ENCODE measurements at regions not wholly inside any gene's neighbourhood (a gene's known extent, or its start where the extent isn't known, plus 50 kb on each side); places are given as distances from the start of the nearest gene placed in this dataset.
"Not testable (repeated sequence)": the region's sequence is repeated elsewhere in the genome, so short reads cannot be mapped to it uniquely, and the experiment has no call there.

- no peak for DNase-seq (ENCODE audit: low read depth)
- H3K4me3 ChIP-seq (ENCODE audit: low read depth, low read length): no peak overlapping the region
- no peak for TF ChIP-seq CTCF (IDR thresholded peaks at IDR 0.05; ENCODE audit: insufficient read depth, low read depth, low read length)
These were observed 246.0 kb downstream of the KBTBD8 start for GRCh38 chr3:67244130-67244529.

- no peak overlapping the region for H3K4me3 ChIP-seq (ENCODE audit: low read depth, low read length)
- TF ChIP-seq CTCF (IDR thresholded peaks at IDR 0.05; ENCODE audit: insufficient read depth, low read depth, low read length): no peak
- DNase-seq (ENCODE audit: low read depth): no peak
These were observed 247.4 kb downstream of the KBTBD8 start for GRCh38 chr3:67245545-67245944.

GRCh38 chr3:67248726-67249125, 250.6 kb downstream of the KBTBD8 start:
- no peak overlapping the region for H3K4me3 ChIP-seq (ENCODE audit: low read depth, low read length)
- no peak for DNase-seq (ENCODE audit: low read depth)
- TF ChIP-seq CTCF (IDR thresholded peaks at IDR 0.05; ENCODE audit: insufficient read depth, low read depth, low read length): no peak

- not testable (repeated sequence) for H3K4me3 ChIP-seq (ENCODE audit: low read depth, low read length); DNase-seq (ENCODE audit: low read depth)
These were observed 254.8 kb downstream of the KBTBD8 start for GRCh38 chr3:67252906-67253305.

GRCh38 chr3:67278015-67278618, 280.0 kb downstream of the KBTBD8 start:
- DNase-seq (ENCODE audit: low read depth): no peak
- no peak overlapping the region for H3K4me3 ChIP-seq (ENCODE audit: low read depth, low read length)
- no peak for TF ChIP-seq CTCF (IDR thresholded peaks at IDR 0.05; ENCODE audit: insufficient read depth, low read depth, low read length)

GRCh38 chr3:67286586-67286985, 288.5 kb downstream of the KBTBD8 start:
- no peak for TF ChIP-seq CTCF (IDR thresholded peaks at IDR 0.05; ENCODE audit: insufficient read depth, low read depth, low read length)
- DNase-seq (ENCODE audit: low read depth): no peak
- H3K4me3 ChIP-seq (ENCODE audit: low read depth, low read length): no peak overlapping the region

GRCh38 chr3:67288466-67289106, 290.5 kb downstream of the KBTBD8 start:
- TF ChIP-seq CTCF (IDR thresholded peaks at IDR 0.05; ENCODE audit: insufficient read depth, low read depth, low read length): no peak
- DNase-seq (ENCODE audit: low read depth): no peak
- no peak overlapping the region for H3K4me3 ChIP-seq (ENCODE audit: low read depth, low read length)
